Epithelial cell of proximal tubule (primary cell): ENCODE measurements at regions not wholly inside any gene's neighbourhood (a gene's known extent, or its start where the extent isn't known, plus 50 kb on each side); places are given as distances from the start of the nearest gene placed in this dataset.
A peak's percentile ranks its signal among the peaks of the same experiment; 100 is the strongest.

Source experiments
- DNase-seq: peaks from one replicate; pipeline ENCODE4 v3.0.0-alpha.2; 2011; ENCODE audit warnings: low read depth
- H3K4me3 ChIP-seq: 2 replicates; pipeline ENCODE4 v1.5.1; 2011; ENCODE audit warnings: low read depth, mild to moderate bottlenecking, low read length
- TF ChIP-seq, protein P1 (sequence below): conservative IDR thresholded peaks from 2 replicates; pipeline ENCODE4 v1.5.1; 2012; ENCODE audit warnings: low read depth, mild to moderate bottlenecking, low read length

DNA sequence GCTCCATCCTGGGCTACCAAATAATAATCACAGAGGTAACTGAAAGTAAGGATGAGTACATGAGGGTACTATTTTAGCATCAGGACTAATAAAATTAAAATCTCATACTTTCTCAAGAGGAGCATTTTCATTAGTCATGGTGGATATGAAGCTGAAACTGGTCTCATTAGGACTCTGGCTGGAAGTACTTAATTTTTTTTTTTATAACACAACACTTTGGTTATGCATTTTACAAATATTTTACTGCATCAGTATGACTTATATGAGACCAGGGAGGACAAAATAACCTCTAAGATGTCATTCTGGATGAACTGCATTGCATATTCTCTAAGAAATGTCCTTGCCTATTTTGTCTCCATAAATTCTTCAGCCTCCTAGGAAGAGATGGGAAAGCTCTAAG lies 290.9 kb downstream of the HLX start:
- TF ChIP-seq, protein P1, sequence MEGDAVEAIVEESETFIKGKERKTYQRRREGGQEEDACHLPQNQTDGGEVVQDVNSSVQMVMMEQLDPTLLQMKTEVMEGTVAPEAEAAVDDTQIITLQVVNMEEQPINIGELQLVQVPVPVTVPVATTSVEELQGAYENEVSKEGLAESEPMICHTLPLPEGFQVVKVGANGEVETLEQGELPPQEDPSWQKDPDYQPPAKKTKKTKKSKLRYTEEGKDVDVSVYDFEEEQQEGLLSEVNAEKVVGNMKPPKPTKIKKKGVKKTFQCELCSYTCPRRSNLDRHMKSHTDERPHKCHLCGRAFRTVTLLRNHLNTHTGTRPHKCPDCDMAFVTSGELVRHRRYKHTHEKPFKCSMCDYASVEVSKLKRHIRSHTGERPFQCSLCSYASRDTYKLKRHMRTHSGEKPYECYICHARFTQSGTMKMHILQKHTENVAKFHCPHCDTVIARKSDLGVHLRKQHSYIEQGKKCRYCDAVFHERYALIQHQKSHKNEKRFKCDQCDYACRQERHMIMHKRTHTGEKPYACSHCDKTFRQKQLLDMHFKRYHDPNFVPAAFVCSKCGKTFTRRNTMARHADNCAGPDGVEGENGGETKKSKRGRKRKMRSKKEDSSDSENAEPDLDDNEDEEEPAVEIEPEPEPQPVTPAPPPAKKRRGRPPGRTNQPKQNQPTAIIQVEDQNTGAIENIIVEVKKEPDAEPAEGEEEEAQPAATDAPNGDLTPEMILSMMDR = no peak
- no peak for DNase-seq
- H3K4me3 ChIP-seq = no peak overlapping the region

DNA sequence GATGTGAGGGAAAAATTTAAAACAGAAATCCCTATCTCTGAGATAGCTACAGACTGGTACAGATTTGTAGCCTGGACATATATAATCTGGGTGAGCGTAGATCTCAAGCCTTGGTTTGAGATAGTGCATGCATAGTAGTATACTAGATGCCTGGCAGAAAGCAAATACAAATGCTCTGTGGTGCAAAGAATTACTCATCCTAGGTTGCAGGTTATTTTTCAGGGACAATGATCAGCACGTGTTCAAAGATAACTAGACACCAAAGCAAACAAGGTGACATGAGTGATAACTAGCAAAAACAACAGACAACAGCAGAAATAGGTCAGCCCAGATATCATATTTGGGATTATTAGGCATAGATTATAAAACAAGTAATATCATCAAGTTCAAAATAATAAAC lies 292.5 kb downstream of the HLX start:
- TF ChIP-seq, protein P1 = no peak
- no peak overlapping the region for H3K4me3 ChIP-seq
- no peak for DNase-seq

DNA sequence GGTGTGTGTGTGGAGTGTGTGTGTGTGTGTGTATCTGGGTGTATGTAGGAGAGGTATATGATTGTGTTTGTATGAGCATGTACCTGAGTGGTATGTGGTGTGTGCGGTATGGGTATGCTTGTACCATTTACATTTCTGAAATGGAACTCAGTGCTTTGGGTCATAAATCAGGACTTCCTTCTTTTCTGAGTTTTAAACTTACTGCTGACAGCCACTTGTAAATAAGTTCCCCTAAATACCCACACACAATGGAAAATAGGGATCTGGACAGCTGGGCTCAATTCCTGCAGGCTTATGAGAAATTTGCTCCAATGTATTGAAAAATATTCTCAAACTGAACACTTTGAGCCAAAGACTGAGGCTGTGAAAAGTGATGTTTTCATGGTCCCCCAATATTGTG lies 293.6 kb downstream of the HLX start:
- DNase-seq = no peak

GRCh38 chr1:221174330-221174993 lies 295.2 kb downstream of the HLX start:
- no peak overlapping the region for H3K4me3 ChIP-seq
- TF ChIP-seq, protein P1 = peak; percentile 19
- DNase-seq = no peak

More for the DNA sequence above, 293.6 kb downstream of the HLX start:
- TF ChIP-seq, protein P1 = no peak
- H3K4me3 ChIP-seq = no peak overlapping the region

- TF ChIP-seq, protein P1 = no peak
- H3K4me3 ChIP-seq = no peak overlapping the region
- DNase-seq = no peak
These were observed 296.0 kb downstream of the HLX start for GRCh38 chr1:221175249-221175648.

DNA sequence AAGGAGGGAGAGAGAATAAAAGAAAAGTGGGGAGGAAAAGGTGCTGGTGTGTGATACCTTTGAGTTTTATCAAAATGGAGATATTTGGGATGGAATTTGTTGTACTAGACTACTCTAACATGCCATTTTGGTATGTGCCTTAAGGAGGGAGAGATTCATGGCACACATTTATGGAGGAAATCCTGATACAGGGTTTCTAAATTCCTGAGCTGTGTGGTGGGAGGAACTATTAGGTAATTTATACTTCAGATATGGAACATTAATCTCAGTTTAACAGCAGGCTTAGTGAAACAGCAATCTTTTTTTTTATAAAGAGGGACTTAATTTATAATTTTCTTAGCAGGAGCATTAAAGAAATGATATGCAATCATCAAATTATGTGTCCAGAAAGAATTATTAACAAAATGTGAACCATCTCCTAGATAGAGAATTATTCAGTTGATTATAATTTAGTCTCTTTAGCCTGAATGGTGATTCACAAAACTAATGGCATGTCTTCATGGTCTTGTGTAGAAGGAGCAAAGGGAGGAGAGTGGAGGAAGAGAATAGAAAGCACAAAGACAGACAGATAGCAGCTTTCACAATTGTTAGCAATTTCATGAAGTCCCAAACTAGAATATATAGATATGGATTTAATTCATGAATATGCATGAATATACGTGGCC lies 301.6 kb downstream of the HLX start:
- no peak overlapping the region for H3K4me3 ChIP-seq
- TF ChIP-seq, protein P1 = no peak
- no peak for DNase-seq
